Esophagus muscularis mucosa (tissue), 4 donors: ENCODE measurements at regions not wholly inside any gene's neighbourhood (a gene's known extent, or its start where the extent isn't known, plus 50 kb on each side); places are given as distances from the start of the nearest gene placed in this dataset.

Experiments
- DNase-seq: peaks from one replicate; pipeline ENCODE4 v3.0.0-alpha.2; 2017; ENCODE audit errors: extremely low spot score
- H3K27ac ChIP-seq, 4 donors: fragments of 200-600 bp; sonication (generic); replicated peaks in 1 of 4; 1 replicate in 3 of 4; 2 replicates in 1 of 4; pipeline ENCODE4 v1.5.1; 2016 to 2019; ENCODE audit warnings: mild to moderate bottlenecking in 1 of 4
- H3K27me3 ChIP-seq, 4 donors: fragments of 200-600 bp; sonication (generic); one replicate each; pipeline versions ENCODE4 v1.5.1 to v1.6.0; 2016 to 2019
- H3K36me3 ChIP-seq, 4 donors: fragments of 200-600 bp; sonication (generic); one replicate each; pipeline ENCODE4 v1.5.1; 2016 to 2019
- H3K4me1 ChIP-seq, 4 donors: fragments of 200-600 bp; sonication (generic); one replicate each; pipeline ENCODE4 v1.5.1; 2016 to 2019
- H3K4me3 ChIP-seq, 4 donors: fragments of 200-600 bp; sonication (generic); 1 replicate in 2 of 4; 2 replicates in 2 of 4; pipeline ENCODE4 v1.5.1; 2016 to 2019; ENCODE audit warnings: mild to moderate bottlenecking in 4 of 4, moderate library complexity in 1 of 4
- H3K9me3 ChIP-seq, 4 donors: fragments of 200-600 bp; sonication (generic); 1 replicate in 3 of 4; 2 replicates in 1 of 4; pipeline ENCODE4 v1.5.1; 2016 to 2019
- CTCF ChIP-seq, 3 experiments: fragments of 200-600 bp in 2 of 3; fragments of 450-650 bp in 1 of 3; sonication (generic) in 2 of 3; IDR thresholded peaks; one replicate each; pipeline ENCODE4 v1.5.1; 2017 to 2019; ENCODE audit warnings: antibody characterized with exemption in 3 of 3, mild to moderate bottlenecking in 2 of 3, moderate library complexity in 1 of 3
- EP300 ChIP-seq: sonication (generic); formaldehyde crosslinking; IDR thresholded peaks from one replicate; pipeline ENCODE4 v1.6.1; 2017; ENCODE audit warnings: antibody characterized with exemption
- POLR2A ChIP-seq: fragments of 450-650 bp; IDR thresholded peaks from one replicate; pipeline ENCODE4 v1.6.1; 2017; ENCODE audit warnings: antibody characterized with exemption, moderate library complexity, mild to moderate bottlenecking, low read depth
- POLR2AphosphoS5 ChIP-seq, 2 donors: sonication (generic); formaldehyde crosslinking; IDR thresholded peaks; one replicate each; pipeline ENCODE4 v1.6.1; 2017; ENCODE audit warnings: antibody characterized with exemption in 2 of 2
- WGBS: methylation state at CpG from one replicate; pipeline ENCODE4 v1.1.5; 2018; 5-methylcytosine and 5-hydroxymethylcytosine counted together
- intact Hi-C: fragments of 100-400 bp; cut with DNase I; formaldehyde crosslinking; loops from one replicate; pipeline ENCODE4 v1.15.1; 2023

GRCh38 chr5:106418196-106418595 is 1252.5 kb downstream of the EFNA5 start:
- WGBS, result 94% methylated on average over 2 of the region's 2 CpGs
- no peak overlapping the region for H3K4me3 ChIP-seq
- H3K9me3 ChIP-seq, result no peaks in the 10 kb centered on the region
- no peaks in the 10 kb centered on the region for H3K4me1 ChIP-seq
- no peak for DNase-seq
- intact Hi-C loops, result no loop called here
- H3K27me3 ChIP-seq, result no peaks in the 10 kb centered on the region
- TF ChIP-seq POLR2AphosphoS5 (IDR thresholded peaks at IDR 0.05) (no peak), CTCF (IDR thresholded peaks at IDR 0.05) (no peak)
- H3K27ac ChIP-seq, result no peak overlapping the region
- H3K36me3 ChIP-seq, result no peaks in the 10 kb centered on the region

- Histone ChIP-seq H3K27me3 (no peaks in the 10 kb centered on the region), H3K9me3 (no peaks in the 10 kb centered on the region)
- intact Hi-C loops, result no loop called here
Observed at GRCh38 chr5:106417566-106417965, 1253.2 kb downstream of the EFNA5 start.

GRCh38 chr5:106417163-106417562 is 1253.6 kb downstream of the EFNA5 start:
- TF ChIP-seq POLR2A (no peak), EP300 (no peak), POLR2AphosphoS5 (IDR thresholded peaks at IDR 0.05) (no peak), CTCF (IDR thresholded peaks at IDR 0.05) (no peak)
- WGBS, result 95% methylated on average over 22 of the region's 22 CpGs
- intact Hi-C loops, result no loop called here
- Histone ChIP-seq H3K4me1 (no peaks in the 10 kb centered on the region), H3K9me3 (no peaks in the 10 kb centered on the region), H3K27ac (no peak overlapping the region), H3K4me3 (no peak overlapping the region), H3K27me3 (no peaks in the 10 kb centered on the region), H3K36me3 (no peaks in the 10 kb centered on the region)
- DNase-seq, result no peak

More at GRCh38 chr5:106417566-106417965, 1253.2 kb downstream of the EFNA5 start:
- 95% methylated on average over 6 of the region's 6 CpGs for WGBS
- Histone ChIP-seq H3K27ac (no peak overlapping the region), H3K4me3 (no peak overlapping the region), H3K4me1 (no peaks in the 10 kb centered on the region), H3K36me3 (no peaks in the 10 kb centered on the region)
- TF ChIP-seq POLR2A (no peak), CTCF (IDR thresholded peaks at IDR 0.05) (no peak), POLR2AphosphoS5 (IDR thresholded peaks at IDR 0.05) (no peak), EP300 (no peak)
- no peak for DNase-seq

GRCh38 chr5:106415541-106415940 is 1255.2 kb downstream of the EFNA5 start:
- H3K4me1 ChIP-seq, result no peaks in the 10 kb centered on the region
- no peak overlapping the region for H3K4me3 ChIP-seq
- WGBS, result 51% methylated on average over 4 of the region's 4 CpGs
- no peak overlapping the region for H3K27ac ChIP-seq
- DNase-seq, result no peak
- TF ChIP-seq POLR2AphosphoS5 (IDR thresholded peaks at IDR 0.05), result no peak
- no peak for TF ChIP-seq CTCF (IDR thresholded peaks at IDR 0.05)
- no peak for TF ChIP-seq EP300
- TF ChIP-seq POLR2A, result no peak
- H3K36me3 ChIP-seq, result no peaks in the 10 kb centered on the region
- no peaks in the 10 kb centered on the region for H3K27me3 ChIP-seq
- intact Hi-C loops, result no loop called here
- no peaks in the 10 kb centered on the region for H3K9me3 ChIP-seq

- no peaks in the 10 kb centered on the region for H3K27me3 ChIP-seq
- H3K4me1 ChIP-seq, result no peaks in the 10 kb centered on the region
- H3K4me3 ChIP-seq, result no peak overlapping the region
- TF ChIP-seq CTCF (IDR thresholded peaks at IDR 0.05), result no peak
- no peak for TF ChIP-seq EP300
- no peak for TF ChIP-seq POLR2AphosphoS5 (IDR thresholded peaks at IDR 0.05)
- no peak for TF ChIP-seq POLR2A
- intact Hi-C loops, result no loop called here
- no peaks in the 10 kb centered on the region for H3K9me3 ChIP-seq
- no peak overlapping the region for H3K27ac ChIP-seq
- no peaks in the 10 kb centered on the region for H3K36me3 ChIP-seq
- no peak for DNase-seq
- WGBS, result 96% methylated on average over 2 of the region's 2 CpGs
Observed at GRCh38 chr5:106414342-106414741, 1256.4 kb downstream of the EFNA5 start.
